ENCODE measurements at regions not wholly inside any gene's neighbourhood (a gene's known extent, or its start where the extent isn't known, plus 50 kb on each side); places are given as distances from the start of the nearest gene placed in this dataset.
"Not testable (repeated sequence)": the region's sequence is repeated elsewhere in the genome, so short reads cannot be mapped to it uniquely, and the experiment has no call there.

DNA sequence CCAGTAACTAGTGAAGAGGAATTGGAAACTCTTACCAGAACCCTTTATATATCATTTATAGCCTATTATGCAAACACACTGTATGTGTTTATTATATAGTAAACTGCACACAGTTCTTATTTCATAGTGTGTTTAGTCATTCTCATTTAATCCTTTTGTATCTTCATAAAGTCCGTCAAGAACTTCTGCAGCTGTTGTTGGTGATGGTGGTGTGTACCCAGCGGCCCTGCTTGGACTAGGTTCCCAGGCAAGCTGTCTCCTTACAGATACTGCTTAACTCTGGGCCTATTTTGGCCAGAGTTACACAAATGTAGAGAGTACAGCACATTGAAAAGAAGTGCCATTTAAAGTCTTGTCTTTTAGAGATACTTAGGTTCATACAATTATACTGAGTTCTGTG lies 231.9 kb downstream of the NDUFS4 start:
- Histone ChIP-seq H3K27me3 (no peaks in the 10 kb centered on the region), H3K9me3 (peaks cover 0 to 8% (median 0%) of the 10 kb centered on the region in 11 donors), H3K4me1 (no peaks in the 10 kb centered on the region), H3K27ac (no peak overlapping the region), H3K36me3 (no peaks in the 10 kb centered on the region), H3K4me3 (no peak overlapping the region)
- WGBS, 2 donors, result 93 to 95% methylated on average over 2 of the region's 2 CpGs
- ATAC-seq (no peak), DNase-seq (no peak)
- intact Hi-C loops (cut with DNase I), result no loop called here
- TF ChIP-seq, protein P1, sequence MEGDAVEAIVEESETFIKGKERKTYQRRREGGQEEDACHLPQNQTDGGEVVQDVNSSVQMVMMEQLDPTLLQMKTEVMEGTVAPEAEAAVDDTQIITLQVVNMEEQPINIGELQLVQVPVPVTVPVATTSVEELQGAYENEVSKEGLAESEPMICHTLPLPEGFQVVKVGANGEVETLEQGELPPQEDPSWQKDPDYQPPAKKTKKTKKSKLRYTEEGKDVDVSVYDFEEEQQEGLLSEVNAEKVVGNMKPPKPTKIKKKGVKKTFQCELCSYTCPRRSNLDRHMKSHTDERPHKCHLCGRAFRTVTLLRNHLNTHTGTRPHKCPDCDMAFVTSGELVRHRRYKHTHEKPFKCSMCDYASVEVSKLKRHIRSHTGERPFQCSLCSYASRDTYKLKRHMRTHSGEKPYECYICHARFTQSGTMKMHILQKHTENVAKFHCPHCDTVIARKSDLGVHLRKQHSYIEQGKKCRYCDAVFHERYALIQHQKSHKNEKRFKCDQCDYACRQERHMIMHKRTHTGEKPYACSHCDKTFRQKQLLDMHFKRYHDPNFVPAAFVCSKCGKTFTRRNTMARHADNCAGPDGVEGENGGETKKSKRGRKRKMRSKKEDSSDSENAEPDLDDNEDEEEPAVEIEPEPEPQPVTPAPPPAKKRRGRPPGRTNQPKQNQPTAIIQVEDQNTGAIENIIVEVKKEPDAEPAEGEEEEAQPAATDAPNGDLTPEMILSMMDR (IDR thresholded peaks at IDR 0.05), result no peak

DNA sequence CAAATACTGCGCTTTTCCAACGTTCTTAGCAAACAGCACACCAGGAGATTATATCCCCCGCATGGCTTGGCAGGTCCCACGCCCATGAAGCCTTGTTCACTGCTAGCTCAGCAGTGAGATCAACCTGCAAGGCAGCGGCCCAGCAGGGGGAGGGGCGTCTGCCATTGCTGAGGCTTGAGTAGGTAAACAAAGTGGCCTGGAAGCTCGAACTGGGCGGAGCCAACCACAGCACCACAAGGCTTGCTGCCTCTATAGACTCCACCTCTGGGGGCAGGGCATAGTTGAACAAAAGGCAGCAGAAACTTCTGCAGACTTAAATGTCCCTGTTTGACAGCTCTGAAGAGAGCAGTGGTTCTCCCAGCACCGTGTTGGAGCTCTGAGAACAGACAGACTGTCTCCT lies 239.2 kb downstream of the NDUFS4 start:
- 86 to 88% methylated on average over 9 of the region's 9 CpGs for WGBS, 2 donors
- H3K4me1 ChIP-seq; H3K4me3 ChIP-seq; H3K27ac ChIP-seq; DNase-seq; intact Hi-C loops (cut with DNase I); ATAC-seq; H3K27me3 ChIP-seq; H3K36me3 ChIP-seq: not testable (repeated sequence)
- peaks cover 0 to 12% (median 0%) of the 10 kb centered on the region in 11 donors for H3K9me3 ChIP-seq

DNA sequence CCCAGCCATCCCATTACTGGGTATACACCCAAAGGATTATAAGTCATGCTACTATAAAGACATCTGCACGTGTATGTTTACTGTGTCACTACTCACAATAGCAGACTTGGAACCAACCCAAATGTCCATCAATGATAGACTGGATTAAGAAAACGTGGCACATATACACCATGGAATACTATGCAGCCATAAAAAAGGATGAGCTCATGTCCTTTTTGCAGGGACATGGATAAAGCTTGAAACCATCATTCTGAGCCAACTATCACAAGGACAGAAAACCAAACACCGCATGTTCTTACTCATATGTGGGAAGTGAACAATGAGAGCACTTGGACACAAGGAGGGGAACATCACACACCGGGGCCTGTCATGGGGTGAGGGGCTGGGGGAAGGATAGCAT lies 248.0 kb downstream of the NDUFS4 start:
- ATAC-seq; H3K4me1 ChIP-seq; H3K9me3 ChIP-seq; H3K27me3 ChIP-seq; H3K27ac ChIP-seq; DNase-seq; intact Hi-C loops (cut with DNase I); H3K4me3 ChIP-seq; H3K36me3 ChIP-seq: not testable (repeated sequence)
- 82 to 83% methylated on average over 4 of the region's 4 CpGs for WGBS, 2 donors

DNA sequence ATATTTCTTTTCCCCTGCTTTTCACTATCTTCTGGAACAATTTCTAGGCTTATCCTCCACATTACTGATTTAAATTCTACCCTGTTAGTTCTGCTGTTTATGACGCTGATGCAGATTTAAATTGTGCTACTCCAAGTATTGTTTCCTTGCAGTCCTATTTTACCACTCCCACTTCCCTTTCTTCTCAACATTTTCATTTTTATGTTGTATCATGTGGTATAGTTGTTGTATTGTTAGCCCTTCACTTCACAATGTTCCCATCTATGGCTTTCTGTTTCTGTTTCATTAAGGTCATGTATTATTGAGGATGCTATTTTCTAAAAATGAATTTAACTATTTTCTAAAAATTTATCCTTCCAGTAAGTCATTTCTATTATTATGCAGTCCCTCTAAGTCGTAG lies 254.4 kb downstream of the NDUFS4 start:
- TF ChIP-seq, protein P1 (IDR thresholded peaks at IDR 0.05), result no peak
- DNase-seq, result no peak
- no peaks in the 10 kb centered on the region for H3K9me3 ChIP-seq
- intact Hi-C loops (cut with DNase I), result no loop called here
- H3K4me1 ChIP-seq, result no peaks in the 10 kb centered on the region
- no peak overlapping the region for H3K27ac ChIP-seq
- no peak overlapping the region for H3K4me3 ChIP-seq
- H3K36me3 ChIP-seq, result no peaks in the 10 kb centered on the region
- no peak for ATAC-seq
- H3K27me3 ChIP-seq, result peaks cover 0 to 4% (median 0%) of the 10 kb centered on the region in 7 donors
- WGBS, 2 donors, result 54 to 56% methylated on average over 2 of the region's 2 CpGs

DNA sequence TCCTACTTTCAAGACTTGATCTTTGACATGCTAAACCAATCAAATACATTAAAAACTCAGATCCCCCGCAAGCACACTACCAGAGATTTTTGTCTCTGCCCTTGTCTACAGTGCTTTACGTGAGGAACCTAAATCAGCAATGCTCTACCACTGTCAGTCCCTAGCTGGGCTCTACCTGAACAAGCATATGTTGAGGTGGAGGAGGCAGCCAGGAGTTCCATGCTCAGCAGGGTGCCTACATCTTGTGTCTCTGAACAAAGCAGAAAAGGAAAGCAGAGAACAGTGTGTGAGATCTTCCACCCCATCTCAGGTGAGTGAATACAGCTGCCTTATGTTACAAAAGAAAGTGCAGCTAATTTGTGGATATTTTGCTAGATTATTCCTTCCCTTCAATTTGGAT lies 255.0 kb downstream of the NDUFS4 start:
- no peak for ATAC-seq
- Histone ChIP-seq H3K27ac (no peak overlapping the region), H3K4me1 (no peaks in the 10 kb centered on the region), H3K27me3 (peaks cover 0 to 4% (median 0%) of the 10 kb centered on the region in 7 donors), H3K36me3 (no peaks in the 10 kb centered on the region), H3K4me3 (no peak overlapping the region), H3K9me3 (no peaks in the 10 kb centered on the region)
- no peak for DNase-seq
- intact Hi-C loops (cut with DNase I), result no loop called here
- 89 to 91% methylated on average over 2 of the region's 2 CpGs for WGBS, 2 donors
- TF ChIP-seq, protein P1 (IDR thresholded peaks at IDR 0.05), result no peak

DNA sequence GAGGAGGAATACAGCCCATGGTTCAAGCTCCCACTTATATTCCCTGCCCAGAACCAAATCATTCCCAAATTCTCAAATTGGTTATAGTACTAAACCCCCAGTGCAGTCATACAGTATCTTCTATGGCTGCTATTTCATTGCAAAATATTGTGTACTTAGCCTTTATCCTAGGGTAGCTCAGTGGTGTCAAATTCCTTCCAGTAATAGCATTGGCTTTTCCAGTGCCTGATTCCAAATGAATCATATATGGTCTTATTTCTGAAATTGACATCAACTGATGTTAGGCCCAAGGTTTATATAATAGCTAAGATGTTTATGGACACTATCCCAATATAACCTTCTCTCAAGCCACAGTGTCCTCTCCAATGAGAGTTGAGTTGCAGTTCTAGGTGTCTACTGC lies 256.7 kb downstream of the NDUFS4 start:
- intact Hi-C loops (cut with DNase I), result no loop called here
- ATAC-seq (no peak), DNase-seq (no peak)
- Histone ChIP-seq H3K27ac (no peak overlapping the region), H3K4me1 (no peaks in the 10 kb centered on the region), H3K4me3 (no peak overlapping the region), H3K36me3 (no peaks in the 10 kb centered on the region), H3K9me3 (no peaks in the 10 kb centered on the region), H3K27me3 (peaks cover 0 to 4% (median 0%) of the 10 kb centered on the region in 7 donors)
- TF ChIP-seq, protein P1 (IDR thresholded peaks at IDR 0.05), result no peak
